SK-MEL-5 (cell line): ENCODE measurements at regions not wholly inside any gene's neighbourhood (a gene's known extent, or its start where the extent isn't known, plus 50 kb on each side); places are given as distances from the start of the nearest gene placed in this dataset.
"Not testable (repeated sequence)": the region's sequence is repeated elsewhere in the genome, so short reads cannot be mapped to it uniquely, and the experiment has no call there.

Experiments used
- DNase-seq: peaks from one replicate; pipeline ENCODE4 v3.0.0-alpha.2; 2016; ENCODE audit warnings: low read depth, low spot score
- in situ Hi-C: cut with HindIII; loops from 2 replicates; pipeline ENCODE4 v1.10.0; 2016; ENCODE audit warnings: low sequenced_read_pairs, high pct_unique_total_duplicates, low pct_unique_long_range_greater_than_20kb

GRCh38 chr19:28454083-28454482 is 758.9 kb downstream of the UQCRFS1 start:
- DNase-seq, result no peak
- in situ Hi-C loops, result no loop called here

DNA sequence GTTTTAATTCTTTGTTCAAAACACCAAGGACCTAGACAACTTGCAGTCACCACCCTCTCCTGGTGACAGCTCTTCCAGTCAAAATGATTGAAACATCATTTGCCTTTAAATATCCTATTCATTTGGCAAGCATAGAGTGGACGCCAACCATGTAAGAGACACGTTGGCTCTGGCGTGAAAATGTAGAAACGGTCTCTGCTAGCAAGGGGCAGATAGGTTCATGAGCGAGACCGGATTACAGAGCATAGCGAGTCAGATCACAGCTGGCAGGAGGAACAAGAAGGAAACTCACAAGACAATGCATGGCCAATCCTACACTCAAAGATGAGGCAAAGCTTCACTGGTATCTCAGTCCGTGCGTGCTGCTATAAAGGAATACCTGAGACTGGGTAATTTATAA is 759.5 kb downstream of the UQCRFS1 start:
- DNase-seq, result no peak
- in situ Hi-C loops, result no loop called here

GRCh38 chr19:28449803-28450202 is 763.1 kb downstream of the UQCRFS1 start:
- no peak for DNase-seq
- in situ Hi-C loops, result no loop called here

DNA sequence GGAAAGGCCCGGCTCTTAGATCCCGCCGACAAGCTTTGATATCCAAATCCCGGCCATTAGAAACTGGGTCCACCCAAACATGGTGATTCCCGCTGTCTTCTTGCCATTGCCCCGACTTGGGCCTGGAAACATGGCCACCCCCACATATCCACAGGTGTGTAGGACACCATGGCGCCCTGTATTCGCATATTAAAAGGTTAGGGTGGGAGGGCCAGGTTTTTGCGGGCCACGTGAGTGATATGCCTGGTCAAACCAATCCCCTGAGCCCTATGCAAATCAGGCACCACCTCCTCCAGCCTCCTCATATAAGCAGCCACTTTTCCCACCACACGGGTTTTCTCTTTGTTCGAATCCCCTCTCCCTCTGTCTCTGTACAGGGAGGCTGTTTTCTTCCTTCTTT is 766.4 kb downstream of the UQCRFS1 start:
- in situ Hi-C loops, result no loop called here
- DNase-seq, result no peak

- in situ Hi-C loops, result no loop called here
- no peak for DNase-seq
These were observed 767.1 kb downstream of the UQCRFS1 start for GRCh38 chr19:28445826-28446225.

- in situ Hi-C loops, result no loop called here
- DNase-seq, result no peak
These were observed 768.6 kb downstream of the UQCRFS1 start for GRCh38 chr19:28444362-28444761.

- no peak for DNase-seq
- in situ Hi-C loops, result no loop called here
These were observed 769.6 kb downstream of the UQCRFS1 start for GRCh38 chr19:28443361-28443760.

- in situ Hi-C loops, result no loop called here
- DNase-seq, result no peak
These were observed 775.3 kb downstream of the UQCRFS1 start for GRCh38 chr19:28437390-28438346.

- DNase-seq, result no peak
- in situ Hi-C loops, result no loop called here
These were observed 776.6 kb downstream of the UQCRFS1 start for GRCh38 chr19:28436320-28436719.

DNA sequence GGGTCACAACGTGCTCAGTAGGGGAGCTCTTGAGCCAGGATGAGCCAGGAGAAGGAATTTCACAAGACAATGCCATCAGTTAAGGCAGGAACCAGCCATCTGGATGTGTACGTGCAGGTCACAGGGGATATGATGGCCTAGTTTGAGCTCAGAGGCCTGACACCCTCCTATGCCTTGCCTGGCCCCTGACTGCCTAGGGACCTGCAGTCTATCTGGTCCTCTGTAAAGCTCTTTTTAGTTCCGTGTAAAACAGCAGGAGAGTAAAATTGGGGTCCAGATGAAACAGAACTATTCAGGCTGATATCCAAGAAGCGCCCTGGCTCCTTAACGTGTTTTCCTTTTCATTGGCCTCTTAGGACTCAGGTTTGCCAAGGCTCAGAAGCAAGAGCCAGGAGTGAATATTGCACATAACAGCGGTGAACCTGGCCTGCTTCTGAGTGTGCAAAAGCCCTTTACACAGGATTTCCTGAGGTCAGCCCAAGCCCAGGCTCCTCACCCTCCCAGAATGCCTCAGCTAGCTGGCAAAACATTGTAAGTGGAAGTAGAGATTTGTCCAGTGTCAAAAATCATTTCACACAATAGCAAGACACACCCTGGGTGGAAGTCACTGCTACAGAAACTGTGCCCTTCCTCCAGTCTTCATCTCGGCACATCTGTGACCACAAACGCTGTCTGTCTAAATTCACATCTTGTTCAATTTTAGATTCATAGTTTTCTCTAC is 777.2 kb downstream of the UQCRFS1 start:
- no peak for DNase-seq
- in situ Hi-C loops, result no loop called here

GRCh38 chr19:28434794-28435193 is 778.2 kb downstream of the UQCRFS1 start:
- DNase-seq, in situ Hi-C loops: not testable (repeated sequence)

DNA sequence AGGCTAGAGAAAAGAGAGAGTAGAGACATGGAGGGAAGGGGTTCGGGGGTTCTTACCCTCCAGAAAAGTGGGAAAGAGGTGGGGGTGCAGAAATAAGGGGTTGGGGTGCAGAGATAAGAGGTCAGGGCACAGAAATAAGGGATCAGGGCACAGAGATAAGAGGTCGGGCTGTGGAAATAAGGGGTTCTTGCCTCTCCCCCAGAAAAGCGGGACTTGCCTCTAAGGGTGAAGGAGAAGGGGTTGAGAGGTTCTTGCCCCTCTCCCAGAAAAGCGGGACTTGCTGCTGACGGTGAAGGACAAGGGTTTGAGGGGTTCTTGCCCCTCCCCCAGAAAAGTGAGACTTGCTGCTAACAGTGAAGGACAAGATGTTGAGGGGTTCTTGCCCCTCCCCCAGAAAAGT is 778.6 kb downstream of the UQCRFS1 start:
- in situ Hi-C loops, DNase-seq: not testable (repeated sequence)

DNA sequence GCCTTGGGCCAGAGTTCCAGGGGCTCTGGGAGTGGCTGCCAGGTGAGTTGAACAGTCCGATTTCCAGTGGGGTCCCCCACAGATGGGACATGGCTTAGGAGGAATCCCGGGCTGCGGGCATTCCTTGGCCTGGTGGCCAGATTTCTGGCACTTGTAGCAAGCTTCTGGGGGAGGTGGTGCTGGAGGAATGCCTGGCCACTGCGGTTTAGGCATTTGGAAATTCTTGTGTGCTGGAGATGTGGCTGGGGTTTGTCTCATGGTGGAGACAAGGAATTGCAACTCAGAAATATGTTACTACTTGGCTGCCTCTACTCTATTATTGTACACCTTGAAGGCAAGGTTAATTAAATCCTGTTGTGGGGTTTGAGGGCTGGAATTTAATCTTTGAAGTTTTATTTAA is 779.8 kb downstream of the UQCRFS1 start:
- in situ Hi-C loops, DNase-seq: not testable (repeated sequence)

DNA sequence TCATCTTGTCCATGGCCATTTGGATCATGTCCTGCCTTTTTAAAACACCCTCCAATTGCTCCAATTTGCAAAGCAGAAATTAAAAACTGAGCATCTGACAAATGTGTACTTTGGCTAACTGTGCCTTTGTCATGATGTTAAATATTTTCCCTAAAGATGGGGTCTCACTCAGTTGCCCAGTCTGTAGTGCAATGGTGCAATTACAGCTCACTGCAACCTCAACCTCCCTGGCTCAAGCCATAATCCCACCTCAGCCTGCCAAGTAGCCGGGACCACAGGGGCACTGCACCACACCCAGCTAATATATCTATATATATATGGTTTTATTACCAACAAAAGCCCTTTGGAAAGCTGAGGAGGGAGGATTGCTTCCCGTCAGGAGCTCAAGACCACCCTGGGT is 782.7 kb downstream of the UQCRFS1 start:
- in situ Hi-C loops, result no loop called here
- DNase-seq, result no peak

GRCh38 chr19:28429356-28429755 is 783.6 kb downstream of the UQCRFS1 start:
- no peak for DNase-seq
- in situ Hi-C loops, result no loop called here

DNA sequence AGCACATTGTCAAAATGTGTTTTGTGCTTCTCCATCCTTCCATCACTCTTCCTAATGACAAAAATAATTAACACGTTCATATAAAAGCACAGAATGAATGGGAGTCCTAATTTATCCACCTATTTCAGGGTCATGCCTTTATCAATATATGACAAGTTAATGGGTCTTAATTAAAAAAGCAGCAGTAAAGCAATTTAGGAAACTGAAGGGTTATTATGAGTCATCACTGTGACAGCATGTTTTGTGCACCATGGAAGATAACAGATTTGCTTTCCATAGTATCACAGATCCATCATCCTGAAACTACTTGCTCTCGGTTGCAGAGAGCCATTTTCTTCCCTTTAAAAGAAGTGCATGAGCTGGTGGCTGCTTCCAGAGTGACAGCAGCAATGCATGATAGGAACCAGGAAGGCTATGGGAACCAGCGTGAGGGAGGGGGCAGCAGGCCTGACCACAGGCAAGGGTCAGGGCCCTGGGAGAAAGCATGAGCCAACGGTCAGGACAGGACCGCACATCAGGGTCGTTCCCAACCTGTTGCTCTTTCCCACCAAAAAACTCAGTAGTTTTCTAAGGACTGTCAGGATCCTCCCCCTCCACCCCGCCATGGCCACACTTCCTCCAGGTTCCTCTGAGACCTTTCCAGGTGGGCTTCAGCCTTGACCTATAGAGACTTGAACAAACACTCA is 784.1 kb downstream of the UQCRFS1 start:
- no peak for DNase-seq
- in situ Hi-C loops, result no loop called here

DNA sequence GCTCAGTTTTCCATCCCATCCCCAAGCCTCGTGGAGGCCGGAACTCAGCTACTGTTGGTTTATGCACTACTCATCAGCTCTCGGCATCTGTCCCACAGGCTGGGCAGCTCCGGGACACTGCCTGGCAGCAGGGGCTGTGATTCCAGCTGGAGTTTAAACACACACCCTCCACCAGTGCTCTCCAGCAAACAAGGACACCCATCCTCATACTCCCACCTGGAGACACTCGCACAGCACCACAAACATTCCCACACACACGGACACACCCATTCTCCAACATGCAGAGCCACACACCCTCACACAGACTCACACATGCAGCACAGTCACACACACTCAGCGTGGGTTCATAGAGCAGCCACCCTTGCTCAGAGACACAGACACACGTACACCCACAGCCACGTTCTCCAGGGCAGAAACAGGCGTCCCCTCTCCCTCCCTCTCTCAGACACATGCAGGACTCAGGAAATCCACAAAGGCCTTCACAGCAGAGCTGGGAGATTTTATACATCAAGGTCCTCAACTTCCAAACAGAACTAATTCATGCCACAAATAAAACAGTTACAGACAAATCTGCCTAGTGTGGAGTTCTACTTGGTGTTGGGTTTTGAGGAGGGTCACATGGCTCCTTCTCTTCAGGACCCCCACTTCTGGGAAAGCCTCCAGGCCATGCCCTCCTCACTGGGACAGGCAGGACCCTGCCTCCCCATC is 785.4 kb downstream of the UQCRFS1 start:
- no peak for DNase-seq
- in situ Hi-C loops, result no loop called here
